Peyer's patch (tissue), 4 donors: ENCODE measurements at regions not wholly inside any gene's neighbourhood (a gene's known extent, or its start where the extent isn't known, plus 50 kb on each side); places are given as distances from the start of the nearest gene placed in this dataset.
"Not testable (repeated sequence)": the region's sequence is repeated elsewhere in the genome, so short reads cannot be mapped to it uniquely, and the experiment has no call there.

ENCODE experiments used
- DNase-seq, 3 donors: peaks; one replicate each; pipeline ENCODE4 v3.0.0-alpha.2; 2017 to 2019
- H3K27ac ChIP-seq, 4 donors: fragments of 200-600 bp; sonication (generic); one replicate each; pipeline ENCODE4 v1.5.1; 2016 to 2019
- H3K27me3 ChIP-seq, 2 donors: fragments of 200-600 bp; sonication (generic); one replicate each; pipeline ENCODE4 v1.5.1; 2019
- H3K36me3 ChIP-seq, 3 donors: fragments of 200-600 bp; sonication (generic); one replicate each; pipeline ENCODE4 v1.5.1; 2016 to 2019
- H3K4me1 ChIP-seq, 4 donors: fragments of 200-600 bp; sonication (generic); one replicate each; pipeline ENCODE4 v1.5.1; 2016 to 2019
- H3K4me3 ChIP-seq, 4 donors: fragments of 200-600 bp; sonication (generic); 1 replicate in 3 of 4; 2 replicates in 1 of 4; pipeline ENCODE4 v1.5.1; 2016 to 2019; ENCODE audit warnings: mild to moderate bottlenecking in 1 of 4
- H3K9me3 ChIP-seq, 4 donors: fragments of 200-600 bp; sonication (generic); one replicate each; pipeline ENCODE4 v1.5.1; 2016 to 2019; ENCODE audit warnings: mild to moderate bottlenecking in 1 of 4
- CTCF ChIP-seq, 6 experiments: fragments of 450-650 bp in 4 of 6; fragments of 200-600 bp in 2 of 6; sonication (generic) in 1 of 6; IDR thresholded peaks; one replicate each; pipeline ENCODE4 v1.5.1; 2017 to 2019; ENCODE audit warnings: antibody characterized with exemption in 6 of 6, mild to moderate bottlenecking in 3 of 6, moderate library complexity in 1 of 6
- POLR2A ChIP-seq, 2 donors: fragments of 450-650 bp; IDR thresholded peaks; one replicate each; pipeline ENCODE4 v1.5.1; 2017; ENCODE audit warnings: antibody characterized with exemption in 2 of 2, mild to moderate bottlenecking in 2 of 2, moderate library complexity in 2 of 2

DNA sequence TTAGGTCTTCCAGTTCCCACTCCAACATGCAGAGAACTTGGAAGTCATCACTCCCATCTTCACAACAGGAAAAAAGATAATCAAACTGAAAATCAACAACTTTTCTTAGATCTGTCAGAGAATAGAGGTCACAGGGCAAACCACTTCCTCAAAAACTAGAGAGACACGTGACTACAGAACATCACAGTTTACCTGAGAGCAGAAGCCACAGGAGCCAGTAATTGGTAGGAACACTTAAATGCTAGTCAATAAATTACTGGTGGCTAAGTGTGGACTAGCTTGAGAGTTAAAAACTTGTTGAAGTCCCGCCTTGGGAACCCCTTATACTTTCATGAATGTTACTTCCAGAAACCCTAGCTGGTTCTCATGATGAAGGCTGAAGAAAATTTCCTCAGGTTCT, 81.1 kb downstream of the THSD1 start:
- not testable (repeated sequence) for H3K27me3 ChIP-seq, H3K4me1 ChIP-seq, H3K27ac ChIP-seq, H3K4me3 ChIP-seq, H3K9me3 ChIP-seq, H3K36me3 ChIP-seq, DNase-seq

DNA sequence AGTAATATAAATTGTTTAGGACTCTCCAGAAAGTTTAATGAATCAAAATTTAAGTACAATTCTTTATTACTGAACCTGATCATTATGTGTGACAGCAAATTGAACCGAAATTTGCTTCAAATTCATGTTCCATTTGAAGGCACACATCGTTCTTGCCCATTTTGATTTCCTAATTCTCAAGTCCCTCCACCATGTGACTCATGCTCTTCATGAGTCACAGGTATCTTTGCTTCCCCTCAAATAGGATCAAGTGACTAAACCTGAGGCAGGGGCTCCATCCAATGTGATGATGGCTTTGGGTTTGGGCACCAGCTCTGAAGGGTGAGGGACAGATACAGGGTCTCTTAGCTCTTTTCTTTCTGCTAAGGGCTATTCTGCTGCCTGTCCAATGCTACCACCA, 86.1 kb downstream of the THSD1 start:
- H3K27me3 ChIP-seq: no peaks in the 10 kb centered on the region
- H3K4me3 ChIP-seq: no peak overlapping the region
- H3K36me3 ChIP-seq: no peaks in the 10 kb centered on the region
- TF ChIP-seq POLR2A (IDR thresholded peaks at IDR 0.05) (no peak), CTCF (IDR thresholded peaks at IDR 0.05) (no peak)
- no peaks in the 10 kb centered on the region for H3K4me1 ChIP-seq
- no peak overlapping the region for H3K27ac ChIP-seq
- DNase-seq: no peak
- H3K9me3 ChIP-seq: no peaks in the 10 kb centered on the region

GRCh38 chr13:52309833-52310232, 96.1 kb downstream of the THSD1 start:
- not testable (repeated sequence) for H3K4me1 ChIP-seq, H3K27me3 ChIP-seq, DNase-seq, H3K36me3 ChIP-seq, H3K9me3 ChIP-seq, H3K4me3 ChIP-seq, H3K27ac ChIP-seq

DNA sequence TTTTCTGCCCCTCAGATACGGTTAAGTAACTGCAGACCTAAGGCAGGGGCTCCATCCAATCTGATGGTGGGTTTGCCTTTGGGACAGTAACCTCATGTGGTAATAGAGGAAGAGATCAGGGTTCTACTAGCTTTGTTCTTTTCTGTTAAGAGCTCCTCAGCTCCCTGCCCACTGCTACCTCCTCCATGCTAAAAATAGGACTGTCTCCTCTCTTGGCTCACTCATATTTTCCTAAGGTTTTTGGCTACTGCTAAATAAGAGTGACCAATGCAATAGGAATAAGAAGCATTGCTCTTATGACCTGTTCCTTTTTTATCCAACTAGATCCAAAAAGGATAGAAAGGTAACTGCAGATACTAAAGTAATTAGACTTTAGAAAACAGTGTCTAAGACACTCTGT, 99.6 kb downstream of the THSD1 start:
- not testable (repeated sequence) for H3K36me3 ChIP-seq, DNase-seq, H3K27ac ChIP-seq, H3K9me3 ChIP-seq, H3K4me3 ChIP-seq, H3K27me3 ChIP-seq, H3K4me1 ChIP-seq

- DNase-seq, H3K27ac ChIP-seq, H3K9me3 ChIP-seq, H3K4me1 ChIP-seq, H3K4me3 ChIP-seq, H3K27me3 ChIP-seq, H3K36me3 ChIP-seq: not testable (repeated sequence)
Observed at GRCh38 chr13:52303098-52303497, 102.9 kb downstream of the THSD1 start.

GRCh38 chr13:52302688-52303087, 103.3 kb downstream of the THSD1 start:
- H3K27me3 ChIP-seq, DNase-seq, H3K27ac ChIP-seq, H3K9me3 ChIP-seq, H3K4me3 ChIP-seq, H3K4me1 ChIP-seq, H3K36me3 ChIP-seq: not testable (repeated sequence)

GRCh38 chr13:52301810-52302400, 104.1 kb downstream of the THSD1 start:
- H3K27me3 ChIP-seq, DNase-seq, H3K9me3 ChIP-seq, H3K27ac ChIP-seq, H3K4me3 ChIP-seq, H3K4me1 ChIP-seq, H3K36me3 ChIP-seq: not testable (repeated sequence)

DNA sequence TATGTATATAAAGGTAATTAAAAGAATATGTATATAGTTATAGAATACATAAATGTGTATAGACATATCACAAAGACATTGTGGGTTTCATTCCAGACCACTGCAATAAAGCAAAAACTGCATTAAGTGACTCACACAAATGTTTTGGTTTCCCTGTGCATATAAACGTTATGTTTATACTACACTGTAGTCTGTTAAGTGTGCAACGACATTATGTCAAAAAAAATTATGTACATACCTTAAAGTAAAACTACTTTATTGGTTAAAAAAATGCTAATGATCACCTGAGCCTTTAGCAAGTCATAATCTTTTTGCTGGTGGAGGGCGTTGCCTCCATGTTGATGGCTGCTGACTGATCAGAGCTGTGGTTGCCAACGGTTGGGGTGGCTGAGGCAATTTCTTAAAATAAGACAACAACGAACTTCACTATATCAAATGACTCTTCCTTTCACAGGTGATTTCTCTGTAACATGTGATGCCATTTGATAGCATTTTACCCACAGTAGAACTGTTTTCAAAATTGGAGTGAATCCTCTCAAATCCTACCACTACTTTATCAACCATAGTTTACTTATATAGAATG, 107.8 kb downstream of the THSD1 start:
- not testable (repeated sequence) for DNase-seq, H3K36me3 ChIP-seq, H3K4me1 ChIP-seq, H3K27ac ChIP-seq, H3K4me3 ChIP-seq, H3K9me3 ChIP-seq, H3K27me3 ChIP-seq

GRCh38 chr13:52288891-52289290, 117.1 kb downstream of the THSD1 start:
- not testable (repeated sequence) for H3K4me1 ChIP-seq, DNase-seq, H3K27me3 ChIP-seq, H3K27ac ChIP-seq, H3K4me3 ChIP-seq, H3K9me3 ChIP-seq, H3K36me3 ChIP-seq

DNA sequence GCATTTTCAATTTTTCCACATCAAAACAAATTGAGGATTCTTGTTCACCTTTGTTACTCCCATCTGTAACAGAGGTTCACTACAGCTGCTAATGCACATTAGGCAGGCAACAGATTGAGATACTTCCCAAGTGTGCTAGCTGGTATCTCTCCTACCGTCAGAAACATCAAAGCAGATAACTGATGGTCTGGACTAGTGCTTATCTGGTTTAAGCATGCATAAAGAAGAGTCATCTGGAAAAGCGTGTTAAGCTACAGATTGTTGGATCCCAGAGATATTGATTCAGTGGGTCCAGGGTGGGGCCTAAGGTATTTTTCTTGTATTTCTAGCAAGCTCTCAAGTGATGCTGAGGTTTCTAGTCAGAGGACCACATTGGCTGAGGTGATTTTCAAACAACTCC, 122.0 kb upstream of the NEK3 start:
- not testable (repeated sequence) for DNase-seq, H3K9me3 ChIP-seq, H3K27ac ChIP-seq

GRCh38 chr13:52279408-52279807, 120.0 kb upstream of the NEK3 start:
- H3K36me3 ChIP-seq, DNase-seq, H3K4me3 ChIP-seq, H3K27me3 ChIP-seq, H3K27ac ChIP-seq, H3K9me3 ChIP-seq, H3K4me1 ChIP-seq: not testable (repeated sequence)

More for the DNA sequence above, 122.0 kb upstream of the NEK3 start:
- H3K4me1 ChIP-seq, H3K36me3 ChIP-seq, H3K27me3 ChIP-seq, H3K4me3 ChIP-seq: not testable (repeated sequence)

GRCh38 chr13:52254299-52254698, 94.9 kb upstream of the NEK3 start:
- H3K9me3 ChIP-seq, H3K4me1 ChIP-seq, DNase-seq, H3K36me3 ChIP-seq, H3K27me3 ChIP-seq, H3K4me3 ChIP-seq, H3K27ac ChIP-seq: not testable (repeated sequence)

GRCh38 chr13:52240752-52241151, 81.4 kb upstream of the NEK3 start:
- not testable (repeated sequence) for H3K9me3 ChIP-seq

More at GRCh38 chr13:52240752-52241151, 81.4 kb upstream of the NEK3 start:
- DNase-seq, H3K27ac ChIP-seq, H3K4me3 ChIP-seq, H3K4me1 ChIP-seq, H3K27me3 ChIP-seq, H3K36me3 ChIP-seq: not testable (repeated sequence)
